ENCODE measurements at regions not wholly inside any gene's neighbourhood (a gene's known extent, or its start where the extent isn't known, plus 50 kb on each side); places are given as distances from the start of the nearest gene placed in this dataset.
A peak's percentile ranks its signal among the peaks of the same experiment; 100 is the strongest.

- DNase-seq, result no peak
Observed at GRCh38 chr18:60554967-60555366, 182.4 kb upstream of the MC4R start.

- no peak for DNase-seq
Observed at GRCh38 chr18:60555625-60556024, 183.1 kb upstream of the MC4R start.

- DNase-seq, result no peak
Observed at GRCh38 chr18:60556326-60556725, 183.8 kb upstream of the MC4R start.

GRCh38 chr18:60560071-60560470 lies 187.5 kb upstream of the MC4R start:
- DNase-seq, result no peak

GRCh38 chr18:60563082-60563481 lies 190.5 kb upstream of the MC4R start:
- no peak for DNase-seq

GRCh38 chr18:60568220-60568619 lies 195.6 kb upstream of the MC4R start:
- DNase-seq, result no peak

- DNase-seq, result no peak
Observed at GRCh38 chr18:60570172-60570571, 197.6 kb upstream of the MC4R start.

GRCh38 chr18:60577457-60577856 lies 204.9 kb upstream of the MC4R start:
- no peak for DNase-seq

GRCh38 chr18:60585670-60586069 lies 213.1 kb upstream of the MC4R start:
- no peak for DNase-seq

- DNase-seq, result no peak
Observed at GRCh38 chr18:60593249-60593648, 220.7 kb upstream of the MC4R start.

- no peak for DNase-seq
Observed at GRCh38 chr18:60596928-60597327, 224.4 kb upstream of the MC4R start.

GRCh38 chr18:60599267-60599666 lies 226.7 kb upstream of the MC4R start:
- no peak for DNase-seq

GRCh38 chr18:60599995-60600394 lies 227.4 kb upstream of the MC4R start:
- DNase-seq, result no peak

GRCh38 chr18:60601249-60601648 lies 228.7 kb upstream of the MC4R start:
- no peak for DNase-seq

- DNase-seq, result no peak
Observed at GRCh38 chr18:60623331-60623730, 250.8 kb upstream of the MC4R start.

GRCh38 chr18:60624207-60624606 lies 251.6 kb upstream of the MC4R start:
- DNase-seq, result no peak

GRCh38 chr18:60639836-60640235 lies 267.3 kb upstream of the MC4R start:
- no peak for DNase-seq

- no peak for DNase-seq
Observed at GRCh38 chr18:60643009-60643408, 270.4 kb upstream of the MC4R start.

GRCh38 chr18:60646725-60647124 lies 274.1 kb upstream of the MC4R start:
- DNase-seq, result no peak

GRCh38 chr18:60649107-60649506 lies 276.5 kb upstream of the MC4R start:
- peak in 2 of 58 donors; percentile 3 to 29 for DNase-seq

GRCh38 chr18:60649842-60650536 lies 277.4 kb upstream of the MC4R start:
- DNase-seq, result peak in 1 of 58 donors; percentile 3

GRCh38 chr18:60654298-60654697 lies 281.7 kb upstream of the MC4R start:
- no peak for DNase-seq

GRCh38 chr18:60656553-60656952 lies 284.0 kb upstream of the MC4R start:
- no peak for DNase-seq

GRCh38 chr18:60662491-60662890 lies 289.9 kb upstream of the MC4R start:
- no peak for DNase-seq

All from anterior cingulate cortex (tissue), 58 donors.